ENCODE measurements at regions not wholly inside any gene's neighbourhood (a gene's known extent, or its start where the extent isn't known, plus 50 kb on each side); places are given as distances from the start of the nearest gene placed in this dataset.

DNA sequence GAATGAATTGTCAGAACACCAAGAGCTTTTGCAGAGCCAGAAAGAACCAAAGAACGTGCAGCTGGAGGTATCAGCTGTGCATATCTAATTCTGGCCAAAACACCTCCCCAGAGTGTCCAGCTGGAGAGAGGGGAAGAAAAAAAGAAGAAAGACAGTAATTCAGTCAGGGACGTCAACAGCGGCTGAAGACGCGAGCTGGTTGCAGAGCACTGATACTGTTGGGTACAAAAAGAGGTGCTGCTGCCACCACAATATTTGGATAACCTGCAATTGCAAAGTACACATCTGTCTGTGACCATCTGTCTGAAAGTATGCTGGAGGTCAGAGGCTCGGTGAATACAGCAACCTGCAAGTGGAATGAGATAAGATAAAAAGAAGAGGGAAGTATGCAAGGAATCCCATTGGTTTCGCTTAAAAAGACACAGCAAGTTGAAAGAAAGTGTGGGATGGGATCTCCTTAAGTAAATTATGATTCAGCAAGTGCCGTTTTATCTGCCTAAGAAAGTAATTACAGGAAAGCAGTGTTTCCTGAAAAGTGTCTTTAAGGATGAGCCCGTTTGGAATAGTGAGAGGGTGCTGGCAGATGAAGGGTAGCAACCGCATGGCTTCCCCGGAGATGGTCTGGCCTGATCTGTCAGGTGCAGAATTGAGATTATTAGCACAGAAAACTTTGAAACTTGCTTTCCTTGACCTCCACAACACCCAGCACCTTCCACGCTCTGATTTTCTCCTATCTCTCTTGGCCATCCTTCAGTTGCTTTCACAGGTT is 189.9 kb upstream of the PRDM1 start:
- ChIA-PET CTCF (no interaction called here), POLR2A (no interaction called here)
- Mint-ChIP-seq H3K36me3 (ENCODE audit: low read depth) (no peaks in the 10 kb centered on the region), H3K27me3 (ENCODE audit: low read depth) (peaks cover 11% of the 10 kb centered on the region), H3K4me1 (ENCODE audit: low read depth) (peaks cover 22% of the 10 kb centered on the region), H3K27ac (no peak overlapping the region), H3K4me3 (no peak overlapping the region), H3K9me3 (ENCODE audit: insufficient read depth) (no peaks in the 10 kb centered on the region)
- DNase-seq, result no peak
- no peak for ATAC-seq

- H3K9me3 Mint-ChIP-seq (ENCODE audit: insufficient read depth), result no peaks in the 10 kb centered on the region
- H3K27ac Mint-ChIP-seq, result no peak overlapping the region
- no peak for DNase-seq
- ChIA-PET CTCF (no interaction called here), POLR2A (no interaction called here)
- H3K36me3 Mint-ChIP-seq (ENCODE audit: low read depth), result no peaks in the 10 kb centered on the region
- peaks cover 11% of the 10 kb centered on the region for H3K27me3 Mint-ChIP-seq (ENCODE audit: low read depth)
- peaks cover 11% of the 10 kb centered on the region for H3K4me1 Mint-ChIP-seq (ENCODE audit: low read depth)
- no peak overlapping the region for H3K4me3 Mint-ChIP-seq
- no peak for ATAC-seq
Measured at GRCh38 chr6:105894556-105894955, 191.6 kb upstream of the PRDM1 start.

DNA sequence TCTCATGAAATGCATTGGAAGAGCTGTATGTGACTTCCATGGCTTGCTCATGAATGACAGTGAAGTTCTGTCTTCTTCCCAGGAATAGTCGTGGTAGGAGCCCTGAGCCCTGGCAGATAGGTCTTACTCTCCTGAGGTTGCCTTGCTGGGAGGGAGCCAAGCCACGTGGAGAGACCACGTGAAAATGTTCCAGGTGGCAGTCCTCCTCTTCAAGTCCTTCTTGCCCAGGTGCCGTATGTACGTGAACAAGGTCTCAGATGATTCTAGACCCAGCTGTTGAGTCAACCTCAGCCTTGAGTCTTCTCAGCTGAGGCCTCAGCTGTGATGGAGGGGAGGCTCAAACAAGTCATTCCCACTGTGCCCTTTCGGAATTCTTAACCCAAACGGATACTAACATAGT is 192.4 kb upstream of the PRDM1 start:
- CTCF ChIA-PET, result no interaction called here
- peaks cover 11% of the 10 kb centered on the region for H3K27me3 Mint-ChIP-seq (ENCODE audit: low read depth)
- ATAC-seq (no peak), DNase-seq (no peak)
- H3K9me3 Mint-ChIP-seq (ENCODE audit: insufficient read depth), result no peaks in the 10 kb centered on the region
- peaks cover 11% of the 10 kb centered on the region for H3K4me1 Mint-ChIP-seq (ENCODE audit: low read depth)
- no peaks in the 10 kb centered on the region for H3K36me3 Mint-ChIP-seq (ENCODE audit: low read depth)
- no peak overlapping the region for H3K4me3 Mint-ChIP-seq
- POLR2A ChIA-PET, result no interaction called here
- no peak overlapping the region for H3K27ac Mint-ChIP-seq

DNA sequence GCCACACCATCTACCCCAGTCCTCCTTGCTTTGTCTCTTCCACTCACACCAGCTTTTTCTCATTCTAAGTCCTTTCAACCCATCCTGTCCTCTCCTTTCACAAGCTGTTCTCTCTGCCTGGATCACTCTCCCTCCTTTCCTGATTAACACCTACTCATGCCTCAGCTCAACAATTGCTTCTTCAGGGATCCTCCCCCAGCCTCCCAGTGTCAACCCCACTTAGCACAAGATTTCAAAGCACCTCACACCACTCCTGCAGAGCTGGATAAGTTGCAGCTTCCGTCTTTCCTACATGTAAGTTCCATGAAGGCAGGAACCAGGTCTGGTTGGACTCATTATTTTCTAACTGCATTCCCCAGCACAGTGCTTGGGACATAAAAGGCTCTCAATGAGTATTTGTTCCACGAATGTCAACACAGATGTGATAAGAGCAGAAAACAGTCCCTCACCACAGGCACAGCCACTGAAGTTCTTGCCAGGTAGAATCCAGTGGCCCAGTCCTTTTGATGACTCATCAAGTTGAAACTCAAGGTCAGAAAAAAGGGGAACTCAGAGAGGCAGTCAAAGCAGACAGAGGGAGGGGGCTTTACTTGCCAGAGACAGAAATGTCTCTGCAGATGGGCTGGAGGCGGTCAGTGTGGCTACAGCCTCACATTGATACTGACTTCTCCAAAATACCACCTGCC is 193.4 kb upstream of the PRDM1 start:
- no peaks in the 10 kb centered on the region for H3K36me3 Mint-ChIP-seq (ENCODE audit: low read depth)
- ChIA-PET CTCF (interaction anchor here (0.6 to 1.5 kb wide), 3 partner anchors 8 to 204 kb away, joined by 3 to 5 read pairs (median 4); no protein-coding TSS in a partner anchor), POLR2A (no interaction called here)

GRCh38 chr6:105890521-105891244 is 195.5 kb upstream of the PRDM1 start:
- Mint-ChIP-seq H3K27ac (no peak overlapping the region), H3K4me3 (no peak overlapping the region), H3K36me3 (ENCODE audit: low read depth) (no peaks in the 10 kb centered on the region), H3K27me3 (ENCODE audit: low read depth) (peaks cover 11% of the 10 kb centered on the region), H3K9me3 (ENCODE audit: insufficient read depth) (no peaks in the 10 kb centered on the region), H3K4me1 (ENCODE audit: low read depth) (peaks cover 34% of the 10 kb centered on the region)
- ATAC-seq (no peak), DNase-seq (no peak)
- ChIA-PET POLR2A (no interaction called here), CTCF (no interaction called here)

More for the DNA sequence above, 193.4 kb upstream of the PRDM1 start:
- no peak overlapping the region for H3K27ac Mint-ChIP-seq
- peaks cover 19% of the 10 kb centered on the region for H3K4me1 Mint-ChIP-seq (ENCODE audit: low read depth)
- H3K4me3 Mint-ChIP-seq, result no peak overlapping the region
- DNase-seq, result no peak
- ATAC-seq, result no peak
- no peaks in the 10 kb centered on the region for H3K9me3 Mint-ChIP-seq (ENCODE audit: insufficient read depth)
- peaks cover 11% of the 10 kb centered on the region for H3K27me3 Mint-ChIP-seq (ENCODE audit: low read depth)

GRCh38 chr6:105889902-105890301 is 196.2 kb upstream of the PRDM1 start:
- no peak overlapping the region for H3K27ac Mint-ChIP-seq
- peaks cover 11% of the 10 kb centered on the region for H3K27me3 Mint-ChIP-seq (ENCODE audit: low read depth)
- no peak for DNase-seq
- no peak for ATAC-seq
- peaks cover 35% of the 10 kb centered on the region for H3K4me1 Mint-ChIP-seq (ENCODE audit: low read depth)
- ChIA-PET POLR2A (no interaction called here), CTCF (no interaction called here)
- H3K9me3 Mint-ChIP-seq (ENCODE audit: insufficient read depth), result no peaks in the 10 kb centered on the region
- H3K36me3 Mint-ChIP-seq (ENCODE audit: low read depth), result no peaks in the 10 kb centered on the region
- no peak overlapping the region for H3K4me3 Mint-ChIP-seq

GRCh38 chr6:105886814-105887544 is 199.2 kb upstream of the PRDM1 start:
- Mint-ChIP-seq H3K27me3 (ENCODE audit: low read depth) (peaks cover 2% of the 10 kb centered on the region), H3K4me3 (no peak overlapping the region), H3K36me3 (ENCODE audit: low read depth) (no peaks in the 10 kb centered on the region), H3K9me3 (ENCODE audit: insufficient read depth) (no peaks in the 10 kb centered on the region), H3K4me1 (ENCODE audit: low read depth) (peaks cover 29% of the 10 kb centered on the region), H3K27ac (no peak overlapping the region)
- ChIA-PET POLR2A (no interaction called here), CTCF (no interaction called here)
- no peak for ATAC-seq
- no peak for DNase-seq

- ATAC-seq (no peak), DNase-seq (no peak)
- no peak overlapping the region for H3K27ac Mint-ChIP-seq
- H3K36me3 Mint-ChIP-seq (ENCODE audit: low read depth), result no peaks in the 10 kb centered on the region
- H3K4me1 Mint-ChIP-seq (ENCODE audit: low read depth), result peaks cover 29% of the 10 kb centered on the region
- ChIA-PET POLR2A (no interaction called here), CTCF (no interaction called here)
- H3K9me3 Mint-ChIP-seq (ENCODE audit: insufficient read depth), result no peaks in the 10 kb centered on the region
- no peak overlapping the region for H3K4me3 Mint-ChIP-seq
- H3K27me3 Mint-ChIP-seq (ENCODE audit: low read depth), result peaks cover 3% of the 10 kb centered on the region
Measured at GRCh38 chr6:105886066-105886813, 199.9 kb upstream of the PRDM1 start.

GRCh38 chr6:105884426-105884825 is 201.7 kb upstream of the PRDM1 start:
- no peak overlapping the region for H3K27ac Mint-ChIP-seq
- DNase-seq (no peak), ATAC-seq (no peak)
- no peak overlapping the region for H3K4me3 Mint-ChIP-seq
- H3K9me3 Mint-ChIP-seq (ENCODE audit: insufficient read depth), result no peaks in the 10 kb centered on the region
- no peaks in the 10 kb centered on the region for H3K36me3 Mint-ChIP-seq (ENCODE audit: low read depth)
- H3K27me3 Mint-ChIP-seq (ENCODE audit: low read depth), result peaks cover 15% of the 10 kb centered on the region
- H3K4me1 Mint-ChIP-seq (ENCODE audit: low read depth), result peaks cover 38% of the 10 kb centered on the region
- ChIA-PET CTCF (no interaction called here), POLR2A (no interaction called here)

DNA sequence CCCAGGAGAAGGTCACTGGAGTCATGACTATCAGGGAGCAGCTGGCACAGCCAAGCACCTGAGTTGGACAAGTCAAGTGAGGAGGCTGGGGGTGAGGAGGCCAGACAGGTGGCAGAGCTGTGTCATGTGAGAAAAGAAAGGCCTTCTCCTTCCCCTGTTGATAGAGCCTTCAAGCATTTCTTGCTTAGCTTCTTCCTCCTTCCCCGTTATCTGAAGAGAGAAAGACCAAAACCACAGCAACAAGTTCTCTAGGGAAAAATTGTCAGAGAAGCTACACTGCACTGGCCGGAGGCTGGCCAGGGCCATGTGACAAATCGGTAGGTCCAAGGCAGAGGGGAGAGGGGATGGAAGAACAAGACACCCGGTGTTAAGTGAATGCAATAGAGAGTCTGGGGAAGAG is 202.1 kb upstream of the PRDM1 start:
- DNase-seq (no peak), ATAC-seq (no peak)
- ChIA-PET CTCF (no interaction called here), POLR2A (interaction anchor here (0.8 kb wide), 1 partner anchor 10 kb away, joined by 3 read pairs; no protein-coding TSS in a partner anchor)
- H3K9me3 Mint-ChIP-seq (ENCODE audit: insufficient read depth), result no peaks in the 10 kb centered on the region
- H3K4me3 Mint-ChIP-seq, result no peak overlapping the region
- H3K4me1 Mint-ChIP-seq (ENCODE audit: low read depth), result peaks cover 37% of the 10 kb centered on the region
- H3K36me3 Mint-ChIP-seq (ENCODE audit: low read depth), result no peaks in the 10 kb centered on the region
- peaks cover 18% of the 10 kb centered on the region for H3K27me3 Mint-ChIP-seq (ENCODE audit: low read depth)
- H3K27ac Mint-ChIP-seq, result no peak overlapping the region

- ChIA-PET CTCF (interaction anchor here (1.0 kb wide), 1 partner anchor 103 kb away, joined by 3 read pairs; no protein-coding TSS in a partner anchor), POLR2A (no interaction called here)
- peaks cover 27% of the 10 kb centered on the region for H3K4me1 Mint-ChIP-seq (ENCODE audit: low read depth)
- ATAC-seq (no peak), DNase-seq (no peak)
- H3K9me3 Mint-ChIP-seq (ENCODE audit: insufficient read depth), result no peaks in the 10 kb centered on the region
- H3K27ac Mint-ChIP-seq, result no peak overlapping the region
- no peak overlapping the region for H3K4me3 Mint-ChIP-seq
- no peaks in the 10 kb centered on the region for H3K36me3 Mint-ChIP-seq (ENCODE audit: low read depth)
- H3K27me3 Mint-ChIP-seq (ENCODE audit: low read depth), result peaks cover 29% of the 10 kb centered on the region
Measured at GRCh38 chr6:105882828-105883227, 203.3 kb upstream of the PRDM1 start.

Data from activated CD8-positive, alpha-beta T cell treated with anti-CD3 and anti-CD28 coated beads, Interleukin-2, amount 10 ng/mL, durations not matched to agents 7 days and 5 days (primary cell).